A172 (cell line): ENCODE measurements at regions not wholly inside any gene's neighbourhood (a gene's known extent, or its start where the extent isn't known, plus 50 kb on each side); places are given as distances from the start of the nearest gene placed in this dataset.
A peak's percentile ranks its signal among the peaks of the same experiment; 100 is the strongest.
"Not testable (repeated sequence)": the region's sequence is repeated elsewhere in the genome, so short reads cannot be mapped to it uniquely, and the experiment has no call there.

Experiments
- DNase-seq: peaks from one replicate; pipeline ENCODE4 v3.0.0-alpha.2; 2015; ENCODE audit warnings: low spot score

DNA sequence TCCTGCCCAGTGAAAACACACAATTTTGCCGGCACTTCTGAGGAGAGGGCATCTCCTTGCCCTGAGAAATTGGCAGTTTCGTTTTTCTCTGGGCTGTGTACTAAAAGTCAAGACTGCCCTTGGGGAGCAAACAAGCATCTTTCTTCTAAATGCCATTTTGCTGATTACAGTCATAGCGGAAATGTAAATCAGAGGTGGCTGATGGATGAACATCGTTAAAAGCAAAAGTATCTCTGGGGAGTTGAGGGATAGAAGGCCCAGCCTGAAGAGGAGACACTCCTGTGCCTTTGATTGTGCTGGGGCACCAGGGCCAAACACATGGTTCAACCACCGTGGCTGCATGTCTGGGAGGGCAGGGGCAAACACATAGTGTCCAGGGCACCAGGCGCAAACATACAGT lies 49.8 kb downstream of the ABCC12 start:
- no peak for DNase-seq

DNA sequence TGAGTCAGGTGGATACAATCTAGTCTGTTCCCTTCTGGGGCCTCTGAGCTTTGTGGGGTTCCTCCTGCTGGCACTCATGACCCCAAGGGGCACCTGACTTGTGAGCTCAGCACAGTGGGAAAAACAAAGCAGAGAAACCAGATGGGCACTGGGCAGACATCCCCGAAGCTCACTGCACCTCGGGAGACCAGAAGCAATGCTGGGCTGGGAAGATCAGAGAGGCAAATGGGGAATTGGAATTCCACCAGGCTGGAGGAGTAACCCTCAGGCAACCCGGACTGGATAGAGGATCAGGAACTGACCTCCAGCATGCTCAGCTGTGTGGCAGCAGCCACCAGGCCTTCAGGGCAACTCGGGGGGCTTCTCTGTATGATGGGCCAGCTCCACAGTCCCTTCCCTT lies 50.3 kb downstream of the ABCC12 start:
- no peak for DNase-seq

DNA sequence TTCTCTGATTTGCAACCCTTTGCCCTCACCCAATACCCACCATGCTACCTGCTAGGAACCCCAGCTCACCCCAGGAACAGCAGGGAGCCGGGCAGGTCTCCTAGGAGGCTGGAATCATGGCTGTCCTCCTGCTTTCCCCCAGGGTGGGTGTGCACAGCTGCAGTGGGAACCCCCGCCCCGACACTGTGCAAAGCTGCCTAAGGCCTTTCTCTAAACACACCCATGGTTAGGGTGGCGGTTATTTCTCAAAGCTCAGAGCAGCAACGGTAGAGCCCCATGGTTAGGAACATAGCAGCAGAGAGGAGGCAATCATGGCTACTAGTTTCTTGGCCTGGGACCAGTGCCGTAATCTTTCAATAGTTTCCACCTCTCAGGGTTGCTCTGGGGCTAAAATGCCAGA lies 52.2 kb downstream of the ABCC12 start:
- DNase-seq: no peak

DNA sequence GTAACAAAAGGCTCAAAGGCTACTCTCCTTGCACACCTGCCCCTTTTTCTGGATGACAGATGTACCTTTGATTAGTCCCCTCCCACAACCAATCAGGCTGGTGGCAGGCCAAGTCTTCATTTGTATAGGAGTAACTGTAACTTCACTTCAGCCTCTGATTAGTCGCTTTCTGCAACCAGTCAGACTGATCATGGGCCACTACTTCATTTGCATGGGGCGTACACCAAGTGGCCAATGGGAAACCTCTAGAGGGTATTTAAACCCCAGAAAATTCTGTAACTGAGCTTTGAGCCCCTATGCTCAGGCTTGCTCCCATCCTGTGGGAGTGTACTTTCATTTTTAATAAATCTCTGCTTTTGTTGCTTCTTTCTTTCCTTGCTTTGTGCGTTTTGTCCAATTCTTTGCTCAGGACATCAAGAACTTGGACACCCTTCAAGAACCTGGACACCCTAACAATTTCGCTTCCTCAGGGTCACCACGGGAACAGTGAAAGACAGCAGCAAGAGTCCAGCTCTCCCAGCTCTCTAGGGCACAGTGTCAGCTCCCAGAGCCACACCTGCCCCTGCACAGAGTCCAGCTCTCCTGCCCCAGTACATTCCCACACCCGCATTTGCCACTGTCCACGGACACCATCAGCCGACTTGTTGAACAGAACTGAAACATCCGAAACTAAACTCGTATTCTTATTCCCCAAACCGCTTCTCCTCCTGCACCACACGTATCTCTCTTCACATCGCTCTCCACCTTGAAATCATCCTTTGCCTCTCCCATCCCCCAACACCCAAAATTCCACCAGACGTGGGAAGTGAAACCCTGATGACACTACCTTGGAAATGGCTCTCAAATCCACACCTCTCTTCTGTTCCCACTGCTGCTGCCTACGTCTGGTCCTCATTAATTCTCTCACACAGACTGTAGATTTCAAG lies 53.4 kb downstream of the ABCC12 start:
- no peak for DNase-seq

DNA sequence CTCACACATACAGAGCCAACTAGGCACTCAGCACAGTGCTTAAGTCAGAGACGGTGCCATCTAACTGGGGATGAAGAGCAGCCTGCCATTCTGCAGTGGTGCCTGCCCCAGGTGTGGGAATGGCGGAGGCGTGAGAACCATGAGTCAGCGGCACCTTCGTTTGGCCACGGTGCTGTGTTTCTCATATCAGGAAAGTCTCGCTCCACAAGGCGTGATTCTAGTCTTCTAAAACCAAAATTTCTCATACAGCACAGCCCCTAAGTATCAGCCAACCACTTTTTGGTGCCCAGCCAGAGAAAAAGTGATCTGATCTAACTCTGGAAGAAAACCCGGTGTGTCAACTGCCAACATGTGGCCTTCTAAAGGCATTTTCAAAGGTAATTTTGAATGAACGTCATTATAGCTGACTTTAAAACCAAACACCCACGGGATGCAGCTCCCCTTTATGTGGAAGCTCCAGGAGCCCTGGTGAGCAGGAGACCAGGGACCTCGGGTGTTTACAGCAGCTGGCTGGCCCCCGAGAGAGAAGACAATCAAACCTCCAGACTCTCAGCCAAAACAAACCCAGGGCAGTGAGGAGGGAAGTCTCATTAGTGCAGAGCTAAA lies 54.6 kb downstream of the ABCC12 start:
- no peak for DNase-seq

DNA sequence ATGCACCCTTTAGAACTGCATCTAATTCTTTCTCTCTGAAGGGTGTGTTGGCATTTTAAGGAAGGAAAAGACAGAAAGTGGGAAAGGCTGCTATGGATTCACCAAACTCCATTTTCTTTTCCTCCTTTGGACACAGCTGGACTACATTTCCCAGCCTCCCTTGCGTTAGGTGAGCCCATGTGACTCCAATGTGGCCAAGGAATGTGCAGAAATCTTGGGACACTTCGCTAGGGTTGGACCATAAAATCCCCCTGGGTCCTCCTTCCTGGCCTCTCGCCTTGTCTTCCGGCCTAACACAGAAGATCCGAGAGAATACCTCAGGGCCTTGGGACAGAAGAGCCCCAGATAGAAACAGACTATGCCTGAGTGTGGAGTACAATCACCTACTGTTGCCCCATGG lies 56.3 kb downstream of the ABCC12 start:
- peak; percentile 13 for DNase-seq

DNA sequence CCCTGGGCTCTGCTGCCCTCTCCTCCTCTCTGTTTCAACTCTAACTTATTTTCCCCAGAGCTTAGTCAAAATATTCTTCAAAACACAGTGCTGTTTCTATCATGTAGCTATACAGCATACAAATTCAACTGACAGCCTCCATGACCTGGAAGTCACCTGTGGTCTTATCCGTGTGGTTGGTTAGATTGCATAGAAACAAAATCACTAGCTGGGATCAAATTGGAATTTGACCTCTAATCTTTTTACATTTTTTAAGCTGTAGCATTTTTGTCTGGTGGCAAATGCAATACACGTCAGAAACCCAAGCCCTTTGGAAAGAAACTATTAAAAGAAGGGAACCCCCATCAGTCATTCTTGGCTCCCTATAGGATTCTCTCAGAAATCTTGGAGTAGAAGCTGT lies 57.3 kb downstream of the ABCC12 start:
- DNase-seq: no peak

DNA sequence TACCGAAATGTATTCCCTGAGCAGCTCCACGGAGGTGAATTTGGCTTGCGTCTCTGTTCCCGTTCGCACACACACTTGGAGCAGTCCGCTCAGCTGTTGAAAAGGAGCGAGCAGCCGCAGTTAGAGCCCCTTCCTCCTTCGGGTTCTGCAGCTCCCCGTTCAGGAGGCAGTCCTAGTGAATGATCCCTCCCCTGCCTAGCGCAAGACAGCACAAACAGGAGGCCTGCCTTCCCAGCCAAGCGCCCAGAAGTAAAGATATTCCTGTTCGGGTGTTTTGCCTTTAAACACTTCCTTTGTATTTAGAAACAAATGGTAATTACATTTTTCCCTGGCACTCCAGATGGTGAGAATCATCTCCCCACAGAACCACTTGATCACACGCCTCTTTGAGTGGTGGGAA lies 64.7 kb downstream of the ABCC12 start:
- no peak for DNase-seq

DNA sequence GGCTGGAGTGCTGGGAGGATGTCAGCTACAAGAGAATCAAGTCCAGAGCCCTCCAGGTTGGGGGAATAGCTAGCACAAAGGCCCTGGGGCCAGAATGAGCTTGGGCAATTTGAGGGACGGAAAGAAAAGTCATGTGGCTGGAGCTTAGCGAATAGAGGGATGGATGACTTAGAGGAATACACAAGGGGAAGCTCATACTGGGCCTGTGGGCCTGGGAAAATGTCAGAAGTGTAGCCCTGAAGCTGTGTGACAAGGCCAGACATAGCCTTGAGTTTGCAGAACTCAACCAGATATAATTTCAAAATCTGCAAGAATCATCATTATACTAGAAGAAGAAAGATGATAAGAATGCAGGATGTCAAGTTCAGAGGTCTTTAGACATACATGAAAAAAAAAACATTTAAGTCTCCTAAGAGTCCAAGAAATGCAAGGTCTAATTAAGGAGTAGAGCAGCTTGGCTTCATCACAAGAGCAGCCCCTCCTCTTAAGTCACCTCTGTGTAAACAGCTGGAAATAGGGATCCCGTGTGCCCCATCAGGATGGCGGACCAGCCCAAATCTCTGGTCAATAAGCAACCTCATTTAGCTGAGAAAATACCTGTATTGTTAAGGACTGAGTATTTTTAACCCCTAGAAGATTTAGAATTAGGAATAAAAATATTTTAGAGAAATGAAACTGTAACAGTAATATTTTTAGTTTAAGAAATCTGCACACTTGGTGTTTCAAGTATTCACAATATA lies 66.6 kb downstream of the ABCC12 start:
- DNase-seq: no peak

DNA sequence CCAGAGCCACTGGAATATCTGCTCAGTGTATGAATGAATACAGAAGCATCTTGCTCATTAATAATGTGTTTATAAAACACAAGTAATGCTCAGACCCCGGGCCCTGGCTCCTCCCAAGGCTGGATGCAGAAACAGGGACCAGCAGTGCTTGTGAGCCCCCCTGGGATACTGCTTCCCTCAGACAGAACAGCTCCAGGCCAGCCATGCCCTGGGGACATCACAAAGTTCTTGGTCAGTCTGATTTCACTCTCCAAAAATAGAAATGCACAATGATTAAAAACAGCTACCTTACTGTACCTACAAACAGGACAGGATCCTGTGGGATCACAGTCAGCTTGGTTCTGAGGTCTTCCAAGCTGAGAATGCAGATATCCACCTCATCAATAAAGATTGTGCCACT lies 68.2 kb downstream of the ABCC12 start:
- DNase-seq: no peak

DNA sequence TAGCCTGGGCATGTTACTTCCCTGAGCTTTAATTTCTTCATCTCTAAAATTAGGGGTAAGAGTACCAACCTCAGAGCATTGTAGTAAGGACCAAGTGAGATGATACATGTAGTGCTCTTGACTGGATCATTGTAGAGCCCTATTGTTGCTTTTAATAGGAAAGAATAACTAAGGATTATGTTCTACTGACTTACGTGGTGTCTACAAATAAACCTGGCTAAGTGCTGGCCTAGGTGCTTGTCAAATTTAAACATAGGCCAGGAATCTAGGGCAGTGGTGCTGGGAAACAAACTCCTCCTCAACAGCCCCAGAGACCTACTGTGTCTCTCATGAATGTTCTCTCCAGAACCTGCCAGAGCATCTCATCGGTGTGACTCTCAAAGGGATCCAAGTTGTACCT lies 69.4 kb downstream of the ABCC12 start:
- DNase-seq: no peak

DNA sequence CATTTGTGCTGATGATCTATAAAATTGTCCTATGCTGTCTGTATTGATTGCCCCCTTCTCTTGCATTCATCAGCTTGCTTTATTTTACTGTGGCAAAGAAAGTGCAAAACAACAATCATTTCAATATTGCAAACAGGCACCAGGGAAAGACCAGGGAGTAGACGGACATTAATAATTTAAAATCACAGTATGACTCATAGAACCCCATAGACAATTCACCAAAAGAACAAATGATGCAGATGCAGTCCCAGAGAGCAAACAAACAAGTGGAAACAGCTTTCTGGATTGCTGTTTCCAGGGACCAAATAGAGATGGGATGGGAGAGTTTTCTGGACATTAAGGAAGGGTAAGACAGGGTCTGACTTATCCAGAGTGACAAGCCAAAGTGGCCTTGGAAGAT lies 70.1 kb downstream of the ABCC12 start:
- no peak for DNase-seq

DNA sequence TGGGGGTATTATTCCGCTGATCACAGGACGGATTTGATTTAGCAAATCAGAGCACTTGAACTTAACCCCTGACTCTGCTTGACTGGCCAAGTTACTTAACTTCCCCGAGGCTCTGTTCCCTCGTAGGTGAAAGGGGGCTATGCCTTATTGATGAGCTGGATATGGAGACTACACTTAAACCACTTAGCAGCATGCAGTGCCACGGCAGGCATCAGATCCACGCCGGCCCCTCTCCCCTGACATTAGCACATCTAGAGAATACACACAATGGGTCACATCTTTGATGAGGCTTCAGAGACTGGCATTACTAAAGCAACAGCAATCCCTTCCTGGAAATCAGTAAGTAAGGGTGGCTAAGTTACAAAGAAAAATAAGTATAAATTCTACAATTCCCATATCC lies 71.0 kb downstream of the ABCC12 start:
- no peak for DNase-seq

DNA sequence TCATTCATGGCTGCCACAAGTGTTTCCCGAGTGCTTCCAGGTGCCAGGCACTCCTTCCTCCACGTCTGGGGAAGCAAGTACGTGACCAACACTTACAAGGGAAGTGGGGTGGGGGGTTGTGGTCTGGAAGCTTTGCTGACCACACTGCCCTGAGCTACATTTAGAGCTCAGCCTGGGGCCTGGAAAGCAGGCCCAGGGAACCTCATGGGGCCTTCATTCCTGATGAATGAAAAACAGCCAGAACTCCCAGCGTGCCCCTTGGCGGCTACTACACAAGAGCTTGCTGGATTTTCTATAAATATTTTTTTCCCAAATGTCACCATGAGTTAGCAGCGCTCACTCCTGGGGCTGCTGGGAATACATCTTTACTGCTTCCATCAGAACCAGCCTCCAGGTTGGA lies 73.3 kb downstream of the ABCC12 start:
- peak; percentile 14 for DNase-seq

DNA sequence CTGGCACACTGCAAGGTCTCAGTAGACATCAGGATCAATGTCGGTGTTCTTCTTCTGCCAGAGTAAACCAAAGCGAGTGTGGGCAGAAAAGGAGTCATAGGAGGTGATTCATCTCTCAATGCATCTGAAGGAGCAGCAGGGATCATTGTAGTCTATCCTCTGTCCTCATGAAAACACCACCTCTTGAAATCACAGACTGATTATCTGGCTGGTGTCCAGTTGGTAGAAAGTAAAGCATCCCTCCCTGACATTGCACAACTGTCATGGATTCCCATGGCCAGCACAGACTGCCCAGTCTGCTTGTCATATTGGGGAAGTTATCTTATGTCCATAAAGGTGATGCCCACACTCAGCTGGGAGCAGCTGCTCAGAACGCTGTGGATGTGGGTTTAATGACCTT lies 74.1 kb downstream of the ABCC12 start:
- DNase-seq: peak; percentile 75

DNA sequence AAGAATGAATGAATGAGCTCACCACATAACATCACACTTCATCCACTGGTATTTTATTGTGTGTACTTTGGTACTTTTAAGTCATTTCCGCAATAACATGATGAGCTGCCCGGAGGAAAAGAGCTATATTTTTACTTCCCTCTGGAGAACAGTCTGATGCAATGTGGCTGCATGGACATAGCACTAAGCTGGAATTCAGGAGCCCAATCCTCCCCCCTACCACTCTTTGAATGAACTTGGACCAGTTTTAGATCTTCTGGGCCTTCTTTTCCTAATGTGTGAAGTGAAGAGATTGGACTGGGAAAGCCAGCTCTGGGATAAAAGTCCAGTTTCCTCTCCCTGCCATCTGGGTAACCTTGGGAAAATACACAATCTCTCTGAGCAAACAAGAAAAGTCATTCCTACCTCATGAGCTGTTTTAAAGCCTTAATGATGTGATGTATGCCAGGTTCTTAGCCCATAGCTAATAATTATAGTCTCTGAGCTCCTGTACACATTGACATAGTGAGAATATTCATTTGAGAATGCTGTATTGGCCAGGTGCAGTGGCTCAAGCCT lies 79.3 kb downstream of the ABCC12 start:
- no peak for DNase-seq

DNA sequence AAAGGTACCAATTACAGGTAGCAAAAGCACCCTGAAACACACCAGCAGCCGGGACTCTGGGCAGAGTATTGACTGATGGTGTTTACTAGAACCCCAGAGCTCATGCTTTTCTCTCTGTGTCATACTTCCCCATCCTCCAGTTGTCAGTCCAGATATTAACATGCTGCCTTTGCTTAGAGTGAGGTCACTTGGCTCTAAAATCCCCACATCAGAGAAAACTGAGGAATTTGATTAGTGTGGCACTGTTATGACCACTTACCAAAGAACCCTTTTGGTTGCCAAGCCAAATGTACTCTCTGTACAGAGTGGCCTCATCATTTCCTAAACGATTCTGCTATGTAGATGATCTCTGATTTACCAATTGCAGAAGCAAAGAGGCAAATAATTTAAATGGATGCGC lies 80.4 kb downstream of the ABCC12 start:
- no peak for DNase-seq

DNA sequence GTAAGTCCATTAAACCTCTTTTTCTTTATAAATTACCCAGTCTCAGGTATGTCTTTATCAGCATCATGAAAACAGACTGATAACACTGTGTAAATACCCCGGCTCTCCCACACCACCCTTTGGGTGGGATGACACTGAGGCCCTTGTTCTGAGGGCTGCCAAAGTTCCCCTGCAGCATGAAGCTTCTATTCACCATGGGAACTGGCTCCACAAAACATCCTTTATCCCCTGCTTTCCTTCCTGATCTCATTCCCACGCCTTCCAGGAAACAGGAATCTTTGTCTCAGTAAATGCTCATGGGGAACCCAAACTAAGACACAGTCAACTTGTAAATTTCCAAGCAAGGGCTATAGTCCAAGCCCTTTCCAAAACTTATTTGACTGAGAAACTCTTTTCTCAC lies 88.4 kb downstream of the ABCC12 start:
- DNase-seq: no peak

DNA sequence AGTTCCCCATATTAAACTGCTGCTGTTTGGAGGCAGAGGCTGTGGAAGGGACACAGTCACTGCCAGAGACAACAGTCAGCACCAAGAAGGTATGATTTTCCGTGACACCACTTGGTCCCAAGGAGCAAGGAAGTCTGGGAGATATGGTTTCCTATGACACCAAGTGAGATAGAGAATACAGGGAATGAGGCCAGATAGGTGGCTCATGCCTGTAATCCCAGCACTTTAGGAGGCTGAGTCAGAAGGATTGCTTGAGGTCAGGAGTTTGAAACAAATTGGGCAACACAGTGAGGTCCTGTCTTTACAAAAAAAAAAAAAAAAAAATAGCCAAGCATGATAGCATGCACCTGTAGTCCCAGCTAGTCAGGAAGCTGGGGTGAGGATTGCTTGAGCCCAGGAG lies 90.8 kb downstream of the ABCC12 start:
- no peak for DNase-seq

DNA sequence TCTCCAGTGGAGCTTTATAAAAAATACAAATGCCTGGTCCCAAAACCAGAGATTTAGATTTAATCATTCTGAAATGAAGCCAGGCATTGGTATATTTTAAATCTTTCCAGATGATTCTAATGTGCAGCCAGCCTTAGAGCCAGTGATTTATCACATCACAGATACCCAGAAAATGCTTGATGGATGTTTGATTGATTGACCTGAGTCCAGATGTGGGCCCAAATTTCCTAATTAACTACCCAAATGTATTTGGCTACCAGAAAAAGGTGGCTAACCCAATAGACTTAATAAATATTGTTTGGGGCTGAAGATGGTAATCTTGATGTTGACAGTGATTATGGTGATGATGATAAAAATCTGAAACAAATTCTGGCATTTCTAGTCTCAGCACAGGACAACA lies 93.1 kb downstream of the ABCC12 start:
- no peak for DNase-seq

DNA sequence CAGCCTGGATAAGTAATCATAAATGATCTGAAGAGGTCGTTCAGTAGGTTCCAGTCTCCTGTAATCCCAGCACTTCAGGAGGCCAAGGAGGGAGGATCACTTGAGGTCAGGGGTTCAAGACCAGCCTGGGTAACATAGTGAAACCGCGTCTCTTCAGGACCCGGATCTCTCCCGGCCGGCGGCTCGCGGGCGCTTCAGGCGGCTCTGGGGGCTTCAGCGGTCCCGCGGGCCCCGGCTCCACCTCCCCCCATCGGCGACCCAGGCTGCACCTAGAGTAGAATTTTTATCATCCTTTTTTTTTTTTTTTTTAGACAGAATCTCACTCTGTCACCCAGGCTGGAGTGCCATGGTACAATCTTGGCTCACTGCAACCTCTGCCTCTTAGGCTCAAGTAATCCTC lies 95.9 kb downstream of the ABCC12 start:
- no peak for DNase-seq

DNA sequence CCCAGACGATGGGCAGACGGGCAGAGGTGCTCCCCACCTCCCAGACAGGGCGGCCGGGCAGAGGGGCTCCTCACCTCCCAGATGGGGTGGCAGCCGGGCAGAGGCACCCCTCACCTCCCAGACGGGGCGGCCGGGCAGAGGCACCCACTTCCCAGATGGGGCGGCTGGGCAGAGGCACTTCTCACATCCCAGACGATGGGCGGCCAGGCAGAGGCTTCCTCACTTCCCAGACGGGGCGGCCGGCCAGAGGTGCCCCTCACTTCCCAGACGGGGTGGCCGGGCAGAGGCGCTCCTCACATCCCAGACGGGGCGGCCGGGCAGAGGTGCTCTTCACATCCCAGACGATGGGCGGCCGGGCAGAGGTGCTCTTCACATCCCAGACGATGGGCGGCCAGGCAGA lies 96.6 kb downstream of the ABCC12 start:
- DNase-seq: not testable (repeated sequence)

DNA sequence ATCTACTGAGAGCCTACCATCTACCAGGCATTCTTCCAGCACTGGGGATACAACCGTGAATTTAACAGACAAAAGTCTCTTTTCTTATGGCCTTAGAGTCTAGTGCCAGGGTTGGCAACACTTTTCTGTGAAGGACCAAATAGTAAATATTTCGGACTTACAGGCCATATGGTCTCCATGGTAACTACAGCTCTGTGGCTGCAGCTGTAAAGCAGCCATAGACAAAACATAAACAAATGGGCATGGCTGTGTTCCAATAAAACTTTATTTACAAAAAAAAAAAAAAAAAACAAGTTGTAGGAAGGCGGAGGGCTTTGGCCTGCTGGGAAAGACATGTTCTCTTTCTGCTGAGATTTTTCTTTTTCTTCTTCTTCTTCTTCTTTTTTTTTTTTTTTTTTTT lies 98.7 kb downstream of the ABCC12 start:
- no peak for DNase-seq
